Keratinocyte (primary cell): ENCODE measurements at regions not wholly inside any gene's neighbourhood (a gene's known extent, or its start where the extent isn't known, plus 50 kb on each side); places are given as distances from the start of the nearest gene placed in this dataset.

Experiments
- CTCF ChIP-seq, 3 experiments: IDR thresholded peaks in 1 of 3; conservative IDR thresholded peaks in 1 of 3; optimal IDR thresholded peaks in 1 of 3; 2 replicates in 2 of 3; 3 replicates in 1 of 3; pipeline versions ENCODE3 to v1.5.1; 2011; ENCODE audit warnings: low read length in 3 of 3, mild to moderate bottlenecking in 3 of 3, moderate library complexity in 2 of 3, control low read depth in 1 of 3, inconsistent platforms in 1 of 3; ENCODE audit not compliant: insufficient read depth in 2 of 3; ENCODE audit errors: extremely low read depth in 1 of 3
- EZH2 ChIP-seq: IDR thresholded peaks from one replicate; pipeline ENCODE4 v1.6.1; 2012; ENCODE audit warnings: inconsistent platforms, mild to moderate bottlenecking, low read length, moderate library complexity

- TF ChIP-seq CTCF (optimal IDR thresholded peaks at IDR 0.05 in 1 of 3, IDR thresholded peaks at IDR 0.05 in 1 of 3, conservative IDR thresholded peaks at IDR 0.05 in 1 of 3; ENCODE audit: extremely low read depth in 1 of 3, insufficient read depth in 2 of 3, low read length in 3 of 3) (no peak), EZH2 (no peak)
Measured at GRCh38 chr6:97885828-97886227, 602.8 kb upstream of the MMS22L start.
